SK-N-SH (cell line): ENCODE measurements at regions not wholly inside any gene's neighbourhood (a gene's known extent, or its start where the extent isn't known, plus 50 kb on each side); places are given as distances from the start of the nearest gene placed in this dataset.

Experiments used
- CTCF ChIA-PET: fragments of 300-600, 350-600 bp; formaldehyde crosslinking; extraction: SDS; loops from one replicate; lab custom pipeline; 2021; lab: Yijun Ruan, JAX
- POLR2A ChIA-PET: fragments of 350-600 bp; sonication (Branson Sonifier 250); formaldehyde crosslinking; extraction: SDS; loops from one replicate; lab custom pipeline; 2020; ENCODE audit warnings: antibody characterized with exemption, inconsistent platforms; lab: Yijun Ruan, JAX
- DNase-seq: peaks from one replicate; pipeline ENCODE4 v3.0.0; 2012
- H2AFZ ChIP-seq: fragments of 200-600 bp; sonication (generic); 2 replicates; pipeline ENCODE4 v1.8.1; 2016; ENCODE audit warnings: antibody characterized with exemption, mild to moderate bottlenecking, low read depth
- H3F3A ChIP-seq: fragments of 200-600 bp; sonication (generic); replicated peaks from 2 replicates; pipeline ENCODE3; 2016; ENCODE audit warnings: antibody characterized with exemption, mild to moderate bottlenecking; ENCODE audit not compliant: insufficient read depth
- H3K27ac ChIP-seq, 2 experiments: fragments of 200-500 bp in 1 of 2; fragments of 200-600 bp in 1 of 2; sonication (Bioruptor generic) in 1 of 2; sonication (generic), shearing (Covaris generic) in 1 of 2; 2 replicates each; pipeline versions ENCODE4 v1.5.1 to v1.6.1; 2014 to 2016; ENCODE audit warnings: low read depth in 2 of 2, inconsistent platforms in 1 of 2, low read length in 1 of 2, mild to moderate bottlenecking in 1 of 2, mixed read lengths in 1 of 2
- H3K27me3 ChIP-seq: fragments of 200-600 bp; sonication (generic), shearing (Covaris generic); 2 replicates; pipeline ENCODE4 v1.6.1; 2016; ENCODE audit warnings: mixed run types; ENCODE audit not compliant: insufficient read depth
- H3K36me3 ChIP-seq, 2 experiments: fragments of 200-500 bp in 1 of 2; fragments of 200-600 bp in 1 of 2; sonication (Bioruptor generic) in 1 of 2; sonication (generic) in 1 of 2; replicated peaks in 1 of 2; 2 replicates each; pipeline versions ENCODE3 to v1.5.1; 2014 to 2016; ENCODE audit warnings: low read length in 1 of 2, mild to moderate bottlenecking in 1 of 2; ENCODE audit not compliant: insufficient read depth in 2 of 2, control insufficient read depth in 1 of 2
- H3K4me1 ChIP-seq, 2 experiments: fragments of 200-500 bp in 1 of 2; fragments of 200-600 bp in 1 of 2; sonication (Bioruptor generic) in 1 of 2; sonication (generic), shearing (Covaris generic) in 1 of 2; 2 replicates each; pipeline versions ENCODE4 v1.5.1 to v1.6.1; 2014 to 2016; ENCODE audit warnings: low read depth in 1 of 2, low read length in 1 of 2, mixed run types in 1 of 2; ENCODE audit not compliant: insufficient read depth in 2 of 2, control insufficient read depth in 1 of 2
- H3K4me2 ChIP-seq: fragments of 200-600 bp; sonication (generic), shearing (Covaris generic); 2 replicates; pipeline ENCODE4 v1.6.1; 2017; ENCODE audit warnings: mixed run types
- H3K4me3 ChIP-seq, 2 experiments: fragments of 200-500 bp in 1 of 2; fragments of 200-600 bp in 1 of 2; sonication (Bioruptor generic) in 1 of 2; sonication (generic), shearing (Covaris generic) in 1 of 2; 2 replicates each; pipeline versions ENCODE4 v1.5.1 to v1.8.1; 2014 to 2016; ENCODE audit warnings: low read depth in 2 of 2, inconsistent platforms in 1 of 2, low read length in 1 of 2, mild to moderate bottlenecking in 1 of 2, mixed read lengths in 1 of 2, moderate library complexity in 1 of 2
- H3K79me2 ChIP-seq: fragments of 200-600 bp; sonication (generic); 2 replicates; pipeline ENCODE4 v1.8.1; 2017; ENCODE audit warnings: mild to moderate bottlenecking; ENCODE audit not compliant: insufficient read depth
- H3K9ac ChIP-seq: fragments of 200-600 bp; sonication (generic); 2 replicates; pipeline ENCODE4 v1.6.1; 2017; ENCODE audit warnings: mixed run types
- H3K9me2 ChIP-seq: fragments of 200-600 bp; sonication (generic); 2 replicates; pipeline ENCODE4 v1.6.1; 2017; ENCODE audit warnings: mixed run types
- H3K9me3 ChIP-seq: fragments of 200-600 bp; sonication (generic); 2 replicates; pipeline ENCODE4 v1.6.1; 2017; ENCODE audit warnings: mixed run types, mild to moderate bottlenecking, moderate library complexity
- H4K20me1 ChIP-seq: fragments of 200-600 bp; sonication (generic); 2 replicates; pipeline ENCODE4 v1.6.1; 2017; ENCODE audit warnings: mild to moderate bottlenecking, mixed run types; ENCODE audit not compliant: insufficient read depth
- ELF1 ChIP-seq: IDR thresholded peaks from 2 replicates; pipeline ENCODE4 v1.4.0; 2012
- EP300 ChIP-seq, 2 experiments: IDR thresholded peaks; 2 replicates each; pipeline versions ENCODE4 v1.4.0 to v1.6.1; 2012; ENCODE audit warnings: borderline replicate concordance in 1 of 2, low read depth in 1 of 2, low read length in 1 of 2
- EZH2phosphoT487 ChIP-seq: fragments of 200-600 bp; sonication (generic); IDR thresholded peaks from 2 replicates; pipeline ENCODE4 v1.6.1; 2017; ENCODE audit warnings: low read depth, mixed run types, mild to moderate bottlenecking, antibody characterized with exemption, moderate library complexity, borderline replicate concordance
- JUND ChIP-seq: IDR thresholded peaks from 2 replicates; pipeline ENCODE4 v1.4.0; 2012
- MXI1 ChIP-seq: IDR thresholded peaks from 2 replicates; pipeline ENCODE4 v1.6.1; 2012; ENCODE audit warnings: mild to moderate bottlenecking, low read depth, low read length, improper control_type of control experiment
- NRF1 ChIP-seq: IDR thresholded peaks from 2 replicates; pipeline ENCODE4 v1.6.1; 2012; ENCODE audit warnings: low read depth, mild to moderate bottlenecking, low read length
- POLR2AphosphoS5 ChIP-seq: IDR thresholded peaks from 2 replicates; pipeline ENCODE4 v1.6.1; 2012; ENCODE audit warnings: low read depth, low read length
- RXRA ChIP-seq: IDR thresholded peaks from 2 replicates; pipeline ENCODE4 v1.4.0; 2012; ENCODE audit warnings: low read depth, mild to moderate bottlenecking, borderline replicate concordance
- TAF1 ChIP-seq: IDR thresholded peaks from 2 replicates; pipeline ENCODE4 v1.6.1; 2012; ENCODE audit warnings: low read depth, mild to moderate bottlenecking, low read length, moderate library complexity, borderline replicate concordance
- TCF12 ChIP-seq: IDR thresholded peaks from 2 replicates; pipeline ENCODE4 v1.4.0; 2012
- WGBS: methylation state at CpG from one replicate; pipeline ENCODE4 v1.1.6; 2017; ENCODE audit warnings: low lambda C conversion rate; 5-methylcytosine and 5-hydroxymethylcytosine counted together
- TF ChIP-seq, protein P1 (sequence below): IDR thresholded peaks from 2 replicates; pipeline ENCODE4 v1.4.0; 2012; ENCODE audit warnings: low read depth, borderline replicate concordance

DNA sequence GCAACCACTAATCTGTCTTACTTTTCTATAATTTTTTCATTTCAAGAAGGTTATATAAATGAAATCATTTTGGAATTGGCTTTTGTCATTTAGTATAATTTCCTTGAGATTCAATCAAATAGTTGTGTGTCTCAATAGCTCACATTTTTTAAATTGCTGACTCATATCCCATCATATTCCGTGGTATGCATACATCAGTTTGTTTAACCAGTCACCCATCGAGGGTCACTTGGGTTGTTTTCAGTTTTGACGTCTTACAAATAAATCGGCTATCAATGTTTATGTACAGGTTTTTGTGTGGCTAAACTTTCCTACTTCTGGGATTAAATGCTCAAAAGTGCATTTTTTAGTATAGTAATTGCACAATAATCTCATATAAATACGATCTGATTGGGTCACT is 185.5 kb downstream of the TAF11L14 start:
- Histone ChIP-seq H3K9me3 (no peaks in the 10 kb centered on the region), H3K36me3 (no peaks in the 10 kb centered on the region), H3K79me2 (no peaks in the 10 kb centered on the region), H3K4me3 (no peak overlapping the region), H3K27me3 (no peaks in the 10 kb centered on the region), H3F3A (no peaks in the 10 kb centered on the region), H3K9me2 (no peaks in the 10 kb centered on the region), H3K27ac (no peak overlapping the region), H3K9ac (no peak overlapping the region), H3K4me1 (no peaks in the 10 kb centered on the region), H2AFZ (no peak overlapping the region), H3K4me2 (no peak overlapping the region), H4K20me1 (no peaks in the 10 kb centered on the region)
- 24% methylated on average over 5 of the region's 5 CpGs for WGBS
- ChIA-PET CTCF (no interaction called here), POLR2A (no interaction called here)
- DNase-seq, result no peak
- TF ChIP-seq JUND, result no peak
- no peak for TF ChIP-seq TAF1
- TF ChIP-seq, protein P1, sequence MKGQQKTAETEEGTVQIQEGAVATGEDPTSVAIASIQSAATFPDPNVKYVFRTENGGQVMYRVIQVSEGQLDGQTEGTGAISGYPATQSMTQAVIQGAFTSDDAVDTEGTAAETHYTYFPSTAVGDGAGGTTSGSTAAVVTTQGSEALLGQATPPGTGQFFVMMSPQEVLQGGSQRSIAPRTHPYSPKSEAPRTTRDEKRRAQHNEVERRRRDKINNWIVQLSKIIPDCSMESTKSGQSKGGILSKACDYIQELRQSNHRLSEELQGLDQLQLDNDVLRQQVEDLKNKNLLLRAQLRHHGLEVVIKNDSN, result no peak
- no peak for TF ChIP-seq MXI1
- no peak for TF ChIP-seq TCF12
- no peak for TF ChIP-seq EP300 (IDR thresholded peaks at IDR 0.05; ENCODE audit: borderline replicate concordance in 1 of 2, low read depth in 1 of 2, low read length in 1 of 2)

DNA sequence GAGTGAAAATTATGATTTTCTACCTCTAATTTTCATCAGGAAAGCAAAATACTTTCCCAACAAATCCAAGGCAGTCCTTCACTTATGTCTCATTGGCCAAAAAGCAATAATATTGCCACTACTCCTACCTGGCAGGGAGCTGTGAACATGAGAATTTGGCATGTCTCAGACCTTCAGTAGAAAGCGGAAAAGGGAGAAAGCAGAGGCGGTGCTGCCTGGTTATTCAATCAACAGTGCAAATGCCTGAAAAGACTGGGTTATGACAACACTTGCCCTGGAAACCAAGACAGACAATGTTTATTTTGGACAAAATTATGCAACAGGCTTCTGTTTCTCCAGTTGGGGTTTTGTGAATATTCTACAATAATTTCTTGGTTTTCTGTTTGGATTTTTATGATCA is 194.4 kb downstream of the TAF11L14 start:
- Histone ChIP-seq H3K9ac (no peak overlapping the region), H3K4me2 (no peak overlapping the region), H4K20me1 (no peaks in the 10 kb centered on the region), H3F3A (no peaks in the 10 kb centered on the region), H2AFZ (no peak overlapping the region), H3K4me3 (no peak overlapping the region), H3K79me2 (no peaks in the 10 kb centered on the region), H3K27me3 (no peaks in the 10 kb centered on the region), H3K9me3 (no peaks in the 10 kb centered on the region), H3K27ac (no peak overlapping the region), H3K4me1 (no peaks in the 10 kb centered on the region), H3K36me3 (no peaks in the 10 kb centered on the region), H3K9me2 (no peaks in the 10 kb centered on the region)
- ChIA-PET CTCF (no interaction called here), POLR2A (no interaction called here)
- WGBS, result 46% methylated on average over 2 of the region's 2 CpGs
- DNase-seq, result no peak
- TF ChIP-seq RXRA (no peak), TCF12 (no peak), ELF1 (no peak), EZH2phosphoT487 (no peak), POLR2AphosphoS5 (no peak)

DNA sequence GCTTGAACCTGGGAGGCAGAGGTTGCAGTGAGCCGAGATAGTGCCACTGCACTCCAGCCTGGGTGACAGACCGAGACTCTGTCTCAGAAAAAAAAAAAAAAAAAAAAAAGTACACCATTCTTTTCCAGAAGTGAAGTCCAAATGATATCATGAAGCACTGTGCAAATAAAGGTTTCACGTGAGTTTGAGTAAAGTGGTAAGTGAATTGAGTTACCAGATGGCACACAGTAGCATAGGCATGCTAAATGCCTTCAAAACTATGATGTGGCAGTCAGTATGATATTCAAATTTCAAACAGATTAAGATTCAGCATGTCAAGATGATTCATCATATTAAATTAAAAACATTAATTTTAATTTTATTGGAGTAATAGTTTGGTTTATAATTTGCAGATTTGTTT is 195.2 kb downstream of the TAF11L14 start:
- 6% methylated on average over 3 of the region's 3 CpGs for WGBS
- Histone ChIP-seq H3K27ac (no peak overlapping the region), H3K9me2 (no peaks in the 10 kb centered on the region), H2AFZ (no peak overlapping the region), H3K27me3 (no peaks in the 10 kb centered on the region), H3F3A (no peaks in the 10 kb centered on the region), H3K36me3 (peaks cover 0 to under 1% of the 10 kb centered on the region in 2 experiments), H3K9me3 (no peaks in the 10 kb centered on the region), H3K4me3 (no peak overlapping the region), H3K79me2 (no peaks in the 10 kb centered on the region), H3K4me1 (no peaks in the 10 kb centered on the region), H4K20me1 (no peaks in the 10 kb centered on the region), H3K9ac (no peak overlapping the region), H3K4me2 (no peak overlapping the region)
- no peak for TF ChIP-seq NRF1
- no peak for TF ChIP-seq ELF1
- ChIA-PET POLR2A (no interaction called here), CTCF (no interaction called here)
- DNase-seq, result no peak
